B cell (primary cell): ENCODE measurements at regions not wholly inside any gene's neighbourhood (a gene's known extent, or its start where the extent isn't known, plus 50 kb on each side); places are given as distances from the start of the nearest gene placed in this dataset.

Experiments
- CTCF ChIP-seq: fragments of 200-600 bp; IDR thresholded peaks from one replicate; pipeline ENCODE4 v1.8.0; 2022; ENCODE audit warnings: antibody characterized with exemption, mild to moderate bottlenecking
- EZH2 ChIP-seq: IDR thresholded peaks from 2 replicates; pipeline ENCODE4 v1.6.1; 2012; ENCODE audit warnings: borderline replicate concordance, low read depth, mild to moderate bottlenecking, moderate library complexity, low read length; ENCODE audit not compliant: insufficient read depth, poor library complexity, severe bottlenecking

DNA sequence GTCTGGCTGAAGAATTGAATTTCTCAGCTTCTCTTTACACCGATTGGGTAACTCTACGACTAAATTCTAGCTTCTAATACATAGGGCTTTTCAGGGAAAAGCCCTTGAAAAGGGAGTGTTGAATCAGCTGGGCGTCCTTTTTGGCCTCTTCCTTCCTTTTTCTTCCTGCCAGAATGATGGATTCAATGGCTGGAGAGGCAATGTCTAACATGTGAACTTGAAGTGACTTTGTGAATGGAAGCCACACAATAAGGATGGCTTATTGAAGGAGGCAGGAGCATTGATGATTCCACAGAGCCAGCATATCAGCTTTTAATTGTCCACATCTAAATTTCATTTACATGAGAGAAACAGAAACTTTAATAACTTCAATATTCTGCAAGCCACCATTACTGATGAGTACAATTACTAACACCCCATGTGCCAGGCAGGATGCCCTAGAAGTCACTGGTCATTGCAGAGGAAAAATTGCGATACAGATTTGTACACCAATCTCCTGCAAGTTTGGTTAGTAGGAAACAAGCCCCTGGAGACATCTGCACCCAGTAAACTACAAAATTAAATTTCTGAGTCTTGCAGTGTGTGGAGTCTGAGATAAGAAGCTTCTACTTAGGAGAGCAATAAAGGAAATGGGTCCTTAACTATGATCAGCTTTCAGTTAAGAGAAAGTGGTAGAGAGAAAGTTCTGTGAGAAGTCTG, 56.1 kb downstream of the STYXL2 start:
- TF ChIP-seq CTCF, result no peak
- TF ChIP-seq EZH2, result no peak
